ENCODE measurements at regions not wholly inside any gene's neighbourhood (a gene's known extent, or its start where the extent isn't known, plus 50 kb on each side); places are given as distances from the start of the nearest gene placed in this dataset.

- Histone ChIP-seq H3K9me2 (replicated peaks; ENCODE audit: low read length) (no peaks in the 10 kb centered on the region), H3K4me3 (ENCODE audit: low read length) (no peak overlapping the region), H3K36me3 (ENCODE audit: low read depth, low read length) (no peaks in the 10 kb centered on the region), H3K9me3 (ENCODE audit: low read length) (no peaks in the 10 kb centered on the region), H4K20me1 (ENCODE audit: low read length) (no peaks in the 10 kb centered on the region), H3F3A (ENCODE audit: low read length, unreplicated experiment) (peaks cover 6% of the 10 kb centered on the region), H3K4me2 (ENCODE audit: low read length) (no peak overlapping the region), H2AFZ (ENCODE audit: low read length) (no peak overlapping the region), H3K27me3 (ENCODE audit: low read length) (no peaks in the 10 kb centered on the region), H3K9ac (ENCODE audit: low read length) (no peak overlapping the region), H3K27ac (ENCODE audit: low read length) (peak overlapping the region; percentile 52), H3K79me2 (ENCODE audit: low read length) (no peaks in the 10 kb centered on the region), H3K4me1 (ENCODE audit: insufficient read depth, low read length) (peaks cover 31% of the 10 kb centered on the region)
- intact Hi-C loops (cut with micrococcal nuclease), result loop anchor here (10.0 kb wide), 2 partner anchors 429 to 539 kb away; no protein-coding TSS in a partner anchor
- BruUV-seq (replicated peaks), result no TSS peak
- no peak for ATAC-seq
- CTCF ChIA-PET, result no interaction called here
- TF ChIP-seq EZH2phosphoT487 (IDR thresholded peaks at IDR 0.05; ENCODE audit: borderline replicate concordance, low read length) (no peak), CTCF (conservative IDR thresholded peaks at IDR 0.05; ENCODE audit: low read depth, low read length) (no peak), EZH2 (IDR thresholded peaks at IDR 0.05; ENCODE audit: low read length, unreplicated experiment) (no peak)
- no peak for DNase-seq
- POLR2A ChIA-PET (ENCODE audit: unreplicated experiment), result no interaction called here
These were observed 138.3 kb upstream of the RND3 start for GRCh38 chr2:150625741-150626140.

GRCh38 chr2:150625303-150625702 lies 137.8 kb upstream of the RND3 start:
- DNase-seq (peak; percentile 76), ATAC-seq (no peak; the same call in 1 of the 2 replicates)
- Histone ChIP-seq H3K27me3 (ENCODE audit: low read length) (no peaks in the 10 kb centered on the region), H3K9ac (ENCODE audit: low read length) (no peak overlapping the region), H2AFZ (ENCODE audit: low read length) (no peak overlapping the region), H4K20me1 (ENCODE audit: low read length) (no peaks in the 10 kb centered on the region), H3K27ac (ENCODE audit: low read length) (peak overlapping the region; percentile 52), H3K9me3 (ENCODE audit: low read length) (no peaks in the 10 kb centered on the region), H3K36me3 (ENCODE audit: low read depth, low read length) (no peaks in the 10 kb centered on the region), H3K9me2 (replicated peaks; ENCODE audit: low read length) (no peaks in the 10 kb centered on the region), H3F3A (ENCODE audit: low read length, unreplicated experiment) (peaks cover 10% of the 10 kb centered on the region), H3K79me2 (ENCODE audit: low read length) (no peaks in the 10 kb centered on the region), H3K4me1 (ENCODE audit: insufficient read depth, low read length) (peaks cover 35% of the 10 kb centered on the region), H3K4me3 (ENCODE audit: low read length) (no peak overlapping the region), H3K4me2 (ENCODE audit: low read length) (no peak overlapping the region)
- POLR2A ChIA-PET (ENCODE audit: unreplicated experiment), result no interaction called here
- no TSS peak for BruUV-seq (replicated peaks)
- CTCF ChIA-PET, result no interaction called here
- intact Hi-C loops (cut with micrococcal nuclease), result loop anchor here (10.0 kb wide), 2 partner anchors 429 to 539 kb away; no protein-coding TSS in a partner anchor
- TF ChIP-seq EZH2phosphoT487 (IDR thresholded peaks at IDR 0.05; ENCODE audit: borderline replicate concordance, low read length) (no peak), CTCF (conservative IDR thresholded peaks at IDR 0.05; ENCODE audit: low read depth, low read length) (no peak), EZH2 (IDR thresholded peaks at IDR 0.05; ENCODE audit: low read length, unreplicated experiment) (no peak)

- Histone ChIP-seq H3K4me1 (ENCODE audit: insufficient read depth, low read length) (peaks cover 48% of the 10 kb centered on the region), H3K27me3 (ENCODE audit: low read length) (no peaks in the 10 kb centered on the region), H2AFZ (ENCODE audit: low read length) (no peak overlapping the region), H3K9ac (ENCODE audit: low read length) (no peak overlapping the region), H3K27ac (ENCODE audit: low read length) (peak overlapping the region; percentile 11; the same call in 1 of the 2 replicates), H3K9me2 (replicated peaks; ENCODE audit: low read length) (no peaks in the 10 kb centered on the region), H3K36me3 (ENCODE audit: low read depth, low read length) (no peaks in the 10 kb centered on the region), H4K20me1 (ENCODE audit: low read length) (no peaks in the 10 kb centered on the region), H3K79me2 (ENCODE audit: low read length) (no peaks in the 10 kb centered on the region), H3K4me3 (ENCODE audit: low read length) (no peak overlapping the region), H3F3A (ENCODE audit: low read length, unreplicated experiment) (peaks cover 20% of the 10 kb centered on the region), H3K4me2 (ENCODE audit: low read length) (no peak overlapping the region), H3K9me3 (ENCODE audit: low read length) (no peaks in the 10 kb centered on the region)
- DNase-seq (peak; percentile 50), ATAC-seq (no peak)
- ChIA-PET CTCF (interaction anchor here (0.7 kb wide), 1 partner anchor 83 kb away, joined by 3 read pairs; no protein-coding TSS in a partner anchor), POLR2A (ENCODE audit: unreplicated experiment) (no interaction called here)
- intact Hi-C loops (cut with micrococcal nuclease), result loop anchor here (5.0 to 10.0 kb wide), 4 partner anchors 308 to 541 kb away; no protein-coding TSS in a partner anchor
- BruUV-seq (replicated peaks), result no TSS peak
- TF ChIP-seq EZH2 (IDR thresholded peaks at IDR 0.05; ENCODE audit: low read length, unreplicated experiment) (no peak), CTCF (conservative IDR thresholded peaks at IDR 0.05; ENCODE audit: low read depth, low read length) (no peak), EZH2phosphoT487 (IDR thresholded peaks at IDR 0.05; ENCODE audit: borderline replicate concordance, low read length) (no peak)
These were observed 136.5 kb upstream of the RND3 start for GRCh38 chr2:150624001-150624401.

Data from PC-3 (cell line).